CD4-positive, alpha-beta T cell (primary cell): ENCODE measurements at regions not wholly inside any gene's neighbourhood (a gene's known extent, or its start where the extent isn't known, plus 50 kb on each side); places are given as distances from the start of the nearest gene placed in this dataset.

ENCODE experiments used
- ATAC-seq: fragments of 200-7000 bp; cut with Tn5 transposase; one replicate; pipeline ENCODE4 v1.10.0; 2022; ENCODE audit warnings: mild to moderate bottlenecking; ENCODE audit not compliant: poor library complexity
- CTCF ChIA-PET: fragments of 350-600 bp; sonication (Branson Sonifier 250); formaldehyde crosslinking; loops from one replicate; lab custom pipeline; 2021; ENCODE audit warnings: antibody characterized with exemption, inconsistent platforms; lab: Charles Lee
- POLR2A ChIA-PET: fragments of 350-600 bp; sonication (Branson Sonifier 250); formaldehyde crosslinking; loops from one replicate; lab custom pipeline; 2021; ENCODE audit warnings: antibody characterized with exemption, inconsistent platforms; lab: Charles Lee
- DNase-seq, 14 experiments: peaks; one replicate each; pipeline ENCODE4 v3.0.0-alpha.2; 2013 to 2020; ENCODE audit warnings: mixed read lengths in 2 of 14
- H3K27ac ChIP-seq, 2 donors: one replicate each; pipeline versions ENCODE4 v1.5.1 to v1.7.0; 2013; ENCODE audit warnings: low read length in 2 of 2, low read depth in 1 of 2, mild to moderate bottlenecking in 1 of 2
- H3K27me3 ChIP-seq, 2 experiments: 1 replicate in 1 of 2; 2 replicates in 1 of 2; pipeline versions ENCODE4 v1.6.1 to v1.7.0; 2013; ENCODE audit warnings: low read length in 2 of 2, control low read depth in 1 of 2, mild to moderate bottlenecking in 1 of 2, moderate library complexity in 1 of 2; ENCODE audit not compliant: insufficient read depth in 2 of 2, control insufficient read depth in 1 of 2
- H3K36me3 ChIP-seq: one replicate; pipeline ENCODE4 v1.6.1; 2013; ENCODE audit warnings: low read length, control low read depth; ENCODE audit not compliant: insufficient read depth
- H3K4me1 ChIP-seq: one replicate; pipeline ENCODE4 v1.6.1; 2013; ENCODE audit warnings: low read length, control low read depth; ENCODE audit not compliant: insufficient read depth
- H3K4me3 ChIP-seq: one replicate; pipeline ENCODE4 v1.5.1; 2013; ENCODE audit warnings: mild to moderate bottlenecking, low read length, moderate library complexity
- H3K9me3 ChIP-seq, 2 experiments: 1 replicate in 1 of 2; 2 replicates in 1 of 2; pipeline versions ENCODE4 v1.6.1 to v1.7.0; 2013; ENCODE audit warnings: low read length in 2 of 2, mild to moderate bottlenecking in 2 of 2, control low read depth in 1 of 2, moderate library complexity in 1 of 2; ENCODE audit not compliant: control insufficient read depth in 1 of 2, insufficient read depth in 1 of 2
- H3K27ac Mint-ChIP-seq: one replicate; pipeline ENCODE4 v1.8.0; 2020; ENCODE audit warnings: mixed read lengths
- H3K27me3 Mint-ChIP-seq: one replicate; pipeline ENCODE4 v1.8.0; 2021; ENCODE audit warnings: mixed read lengths
- H3K36me3 Mint-ChIP-seq: one replicate; pipeline ENCODE4 v1.8.0; 2021; ENCODE audit warnings: low read depth, mixed read lengths
- H3K4me1 Mint-ChIP-seq: one replicate; pipeline ENCODE4 v1.8.0; 2021; ENCODE audit warnings: low read depth, mixed read lengths
- H3K4me3 Mint-ChIP-seq: one replicate; pipeline ENCODE4 v1.8.0; 2020; ENCODE audit warnings: mild to moderate bottlenecking, mixed read lengths
- H3K9me3 Mint-ChIP-seq: one replicate; pipeline ENCODE4 v1.8.0; 2020; ENCODE audit warnings: mixed read lengths
- intact Hi-C, 2 experiments: fragments of 100-400 bp; cut with DNase I in 1 of 2; cut with micrococcal nuclease in 1 of 2; formaldehyde crosslinking; loops; one replicate each; pipeline versions ENCODE4 v1.15.1 to v1.9.0; 2023 to 2025; cut with DNase I, micrococcal nuclease
- TF ChIP-seq, protein P1 (sequence below): fragments of 200-600 bp; IDR thresholded peaks from one replicate; pipeline ENCODE4 v1.8.0; 2022; ENCODE audit warnings: antibody characterized with exemption, mild to moderate bottlenecking

GRCh38 chr4:155017426-155017825 is 191.0 kb upstream of the NPY2R start:
- Histone ChIP-seq H3K9me3 (peaks cover 0 to 6% of the 10 kb centered on the region in 2 experiments), H3K27me3 (no peaks in the 10 kb centered on the region), H3K27ac (no peak overlapping the region), H3K4me3 (no peak overlapping the region), H3K4me1 (no peaks in the 10 kb centered on the region), H3K36me3 (no peaks in the 10 kb centered on the region)
- ATAC-seq (no peak), DNase-seq (no peak)
- H3K4me1 Mint-ChIP-seq, result no peaks in the 10 kb centered on the region
- no peaks in the 10 kb centered on the region for H3K36me3 Mint-ChIP-seq
- H3K4me3 Mint-ChIP-seq, result no peak overlapping the region
- intact Hi-C loops, result no loop called here
- no peaks in the 10 kb centered on the region for H3K27me3 Mint-ChIP-seq
- TF ChIP-seq, protein P1, sequence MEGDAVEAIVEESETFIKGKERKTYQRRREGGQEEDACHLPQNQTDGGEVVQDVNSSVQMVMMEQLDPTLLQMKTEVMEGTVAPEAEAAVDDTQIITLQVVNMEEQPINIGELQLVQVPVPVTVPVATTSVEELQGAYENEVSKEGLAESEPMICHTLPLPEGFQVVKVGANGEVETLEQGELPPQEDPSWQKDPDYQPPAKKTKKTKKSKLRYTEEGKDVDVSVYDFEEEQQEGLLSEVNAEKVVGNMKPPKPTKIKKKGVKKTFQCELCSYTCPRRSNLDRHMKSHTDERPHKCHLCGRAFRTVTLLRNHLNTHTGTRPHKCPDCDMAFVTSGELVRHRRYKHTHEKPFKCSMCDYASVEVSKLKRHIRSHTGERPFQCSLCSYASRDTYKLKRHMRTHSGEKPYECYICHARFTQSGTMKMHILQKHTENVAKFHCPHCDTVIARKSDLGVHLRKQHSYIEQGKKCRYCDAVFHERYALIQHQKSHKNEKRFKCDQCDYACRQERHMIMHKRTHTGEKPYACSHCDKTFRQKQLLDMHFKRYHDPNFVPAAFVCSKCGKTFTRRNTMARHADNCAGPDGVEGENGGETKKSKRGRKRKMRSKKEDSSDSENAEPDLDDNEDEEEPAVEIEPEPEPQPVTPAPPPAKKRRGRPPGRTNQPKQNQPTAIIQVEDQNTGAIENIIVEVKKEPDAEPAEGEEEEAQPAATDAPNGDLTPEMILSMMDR, result no peak
- no peak overlapping the region for H3K27ac Mint-ChIP-seq
- ChIA-PET POLR2A (no interaction called here), CTCF (no interaction called here)
- no peaks in the 10 kb centered on the region for H3K9me3 Mint-ChIP-seq

- Mint-ChIP-seq H3K27ac (no peak overlapping the region), H3K4me3 (no peak overlapping the region), H3K4me1 (no peaks in the 10 kb centered on the region), H3K36me3 (no peaks in the 10 kb centered on the region), H3K27me3 (no peaks in the 10 kb centered on the region), H3K9me3 (no peaks in the 10 kb centered on the region)
- TF ChIP-seq, protein P1, result no peak
- POLR2A ChIA-PET, result no interaction called here
- no peaks in the 10 kb centered on the region for H3K36me3 ChIP-seq
- H3K4me1 ChIP-seq, result no peaks in the 10 kb centered on the region
- intact Hi-C loops, result no loop called here
- no peak overlapping the region for H3K4me3 ChIP-seq
- ATAC-seq (no peak), DNase-seq (peak in 1 of 14 experiments; percentile 4)
- H3K27ac ChIP-seq, result no peak overlapping the region
- peaks cover 0 to 4% of the 10 kb centered on the region in 2 experiments for H3K9me3 ChIP-seq
- CTCF ChIA-PET, result no interaction called here
- H3K27me3 ChIP-seq, result no peaks in the 10 kb centered on the region
These were observed 182.5 kb upstream of the NPY2R start for GRCh38 chr4:155025762-155026457.

- Mint-ChIP-seq H3K4me3 (no peak overlapping the region), H3K4me1 (no peaks in the 10 kb centered on the region), H3K27ac (no peak overlapping the region), H3K9me3 (no peaks in the 10 kb centered on the region), H3K36me3 (no peaks in the 10 kb centered on the region), H3K27me3 (no peaks in the 10 kb centered on the region)
- H3K27ac ChIP-seq, result no peak overlapping the region
- H3K4me1 ChIP-seq, result no peaks in the 10 kb centered on the region
- no peaks in the 10 kb centered on the region for H3K27me3 ChIP-seq
- DNase-seq (no peak), ATAC-seq (no peak)
- no peaks in the 10 kb centered on the region for H3K9me3 ChIP-seq
- TF ChIP-seq, protein P1, result no peak
- H3K36me3 ChIP-seq, result no peaks in the 10 kb centered on the region
- ChIA-PET CTCF (no interaction called here), POLR2A (no interaction called here)
- intact Hi-C loops, result no loop called here
- H3K4me3 ChIP-seq, result no peak overlapping the region
These were observed 181.7 kb upstream of the NPY2R start for GRCh38 chr4:155026715-155027114.
